VCaP (cell line): ENCODE measurements at regions not wholly inside any gene's neighbourhood (a gene's known extent, or its start where the extent isn't known, plus 50 kb on each side); places are given as distances from the start of the nearest gene placed in this dataset.

Experiments used
- H3K27ac ChIP-seq: fragments of 450-650 bp; 2 replicates; pipeline ENCODE4 v1.5.1; 2017
- TF ChIP-seq, protein P1 (sequence below): fragments of 450-650 bp; conservative IDR thresholded peaks from 2 replicates; pipeline ENCODE4 v1.5.1; 2017; ENCODE audit warnings: mild to moderate bottlenecking, moderate library complexity

DNA sequence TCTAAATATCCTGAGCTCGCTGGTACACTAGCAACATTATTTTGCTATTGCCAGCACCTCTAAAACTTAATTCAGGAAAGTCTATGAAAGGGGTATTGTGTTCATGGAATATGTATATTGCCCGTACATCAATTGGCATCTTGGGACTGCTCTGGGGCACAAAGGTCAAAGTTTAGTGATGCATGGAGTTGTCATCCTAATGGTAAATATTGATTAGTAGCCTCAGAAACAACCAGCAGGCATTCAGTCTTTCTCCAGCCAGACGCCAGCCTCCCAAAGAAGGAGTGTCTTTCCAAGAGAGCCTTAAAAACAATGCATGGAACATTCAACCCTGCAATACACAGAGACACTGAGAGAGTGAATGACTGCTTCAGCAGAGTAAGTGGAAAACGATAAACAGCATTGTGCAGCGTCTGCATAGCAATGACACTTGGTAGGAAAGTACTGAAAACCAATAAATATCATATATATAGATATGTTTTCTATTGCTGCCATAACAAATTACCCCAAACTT, 377.3 kb downstream of the SHQ1 start:
- TF ChIP-seq, protein P1, sequence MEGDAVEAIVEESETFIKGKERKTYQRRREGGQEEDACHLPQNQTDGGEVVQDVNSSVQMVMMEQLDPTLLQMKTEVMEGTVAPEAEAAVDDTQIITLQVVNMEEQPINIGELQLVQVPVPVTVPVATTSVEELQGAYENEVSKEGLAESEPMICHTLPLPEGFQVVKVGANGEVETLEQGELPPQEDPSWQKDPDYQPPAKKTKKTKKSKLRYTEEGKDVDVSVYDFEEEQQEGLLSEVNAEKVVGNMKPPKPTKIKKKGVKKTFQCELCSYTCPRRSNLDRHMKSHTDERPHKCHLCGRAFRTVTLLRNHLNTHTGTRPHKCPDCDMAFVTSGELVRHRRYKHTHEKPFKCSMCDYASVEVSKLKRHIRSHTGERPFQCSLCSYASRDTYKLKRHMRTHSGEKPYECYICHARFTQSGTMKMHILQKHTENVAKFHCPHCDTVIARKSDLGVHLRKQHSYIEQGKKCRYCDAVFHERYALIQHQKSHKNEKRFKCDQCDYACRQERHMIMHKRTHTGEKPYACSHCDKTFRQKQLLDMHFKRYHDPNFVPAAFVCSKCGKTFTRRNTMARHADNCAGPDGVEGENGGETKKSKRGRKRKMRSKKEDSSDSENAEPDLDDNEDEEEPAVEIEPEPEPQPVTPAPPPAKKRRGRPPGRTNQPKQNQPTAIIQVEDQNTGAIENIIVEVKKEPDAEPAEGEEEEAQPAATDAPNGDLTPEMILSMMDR = no peak
- no peak overlapping the region for H3K27ac ChIP-seq

DNA sequence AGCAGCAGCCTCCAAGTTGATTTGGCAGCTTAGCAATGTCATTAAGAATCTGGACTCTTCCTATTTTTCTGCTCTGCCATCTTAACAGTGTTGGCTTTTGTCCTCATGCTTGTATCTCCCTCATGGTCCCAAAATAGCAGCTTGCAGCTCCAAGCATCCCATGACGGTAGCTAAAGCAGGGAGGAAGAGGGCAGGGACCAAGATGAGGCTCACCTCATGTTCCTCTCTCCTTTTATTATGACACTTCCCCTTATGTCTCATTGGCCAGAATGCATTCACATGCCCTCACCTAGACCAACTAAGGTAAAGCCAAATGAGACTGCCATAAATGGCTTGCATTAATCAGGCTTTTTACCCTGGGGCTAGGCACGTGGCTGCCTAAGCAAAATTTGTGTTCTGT, 382.4 kb downstream of the SHQ1 start:
- TF ChIP-seq, protein P1 = no peak
- no peak overlapping the region for H3K27ac ChIP-seq

DNA sequence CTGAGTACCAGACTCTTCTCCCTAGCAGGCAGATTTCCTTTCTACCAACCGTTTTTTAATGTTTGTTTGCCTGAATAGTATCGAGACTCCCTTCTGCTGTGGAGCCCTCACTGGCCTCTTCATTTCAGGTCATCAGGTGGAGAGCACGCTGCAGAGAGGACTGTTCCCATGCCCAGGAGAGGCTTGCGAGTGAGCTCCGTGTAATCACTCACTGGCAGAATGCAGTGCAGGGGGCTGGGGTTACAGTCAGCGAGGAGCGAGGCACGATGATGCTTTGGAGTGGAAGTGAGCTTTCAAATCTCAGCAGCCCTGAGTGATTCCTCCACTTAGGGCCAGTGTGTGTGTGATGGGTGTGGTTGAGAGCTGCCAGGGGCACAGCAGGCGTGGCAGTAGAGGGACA, 385.2 kb downstream of the SHQ1 start:
- TF ChIP-seq, protein P1 = no peak
- no peak overlapping the region for H3K27ac ChIP-seq

DNA sequence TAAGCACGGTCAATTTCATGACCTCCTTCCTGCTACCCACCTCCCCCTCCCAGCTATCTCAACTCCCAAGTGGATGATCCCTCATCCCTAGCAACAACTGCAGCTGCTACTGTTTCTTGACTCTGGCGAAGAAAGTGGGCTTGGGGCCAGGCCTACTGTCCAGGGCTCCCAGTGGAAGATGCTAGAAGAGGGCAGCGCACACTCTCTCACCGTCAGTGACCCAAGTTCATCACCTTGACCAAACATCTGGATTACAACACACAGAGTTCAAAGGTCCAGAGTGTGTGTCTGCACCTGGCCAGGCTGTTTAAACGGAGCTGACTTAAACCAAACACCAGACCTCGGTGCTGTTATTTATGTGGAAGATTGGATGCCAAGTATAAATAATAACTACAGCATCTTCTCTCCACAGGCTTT, 385.6 kb downstream of the SHQ1 start:
- TF ChIP-seq, protein P1 = no peak
- H3K27ac ChIP-seq = no peak overlapping the region

DNA sequence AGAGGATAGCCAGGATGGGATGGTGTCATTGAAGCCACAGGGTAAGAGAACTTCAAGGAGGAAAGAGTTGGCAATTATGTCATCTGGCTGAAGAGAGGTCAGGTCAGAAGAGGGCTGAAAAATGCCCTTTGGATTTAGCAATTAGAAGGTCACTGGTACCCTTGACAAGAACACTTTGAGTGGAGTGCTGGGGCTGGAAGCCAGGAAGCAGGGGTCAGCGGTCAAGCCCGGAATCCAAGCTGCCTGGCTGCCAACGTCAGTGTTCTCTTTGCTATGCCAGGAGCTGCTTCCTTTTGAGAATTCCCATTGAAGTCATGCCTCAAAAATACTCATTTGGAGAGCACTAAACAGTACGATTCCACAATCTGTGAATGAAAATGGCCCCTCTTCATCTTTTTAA, 386.5 kb downstream of the SHQ1 start:
- no peak overlapping the region for H3K27ac ChIP-seq
- TF ChIP-seq, protein P1 = no peak

DNA sequence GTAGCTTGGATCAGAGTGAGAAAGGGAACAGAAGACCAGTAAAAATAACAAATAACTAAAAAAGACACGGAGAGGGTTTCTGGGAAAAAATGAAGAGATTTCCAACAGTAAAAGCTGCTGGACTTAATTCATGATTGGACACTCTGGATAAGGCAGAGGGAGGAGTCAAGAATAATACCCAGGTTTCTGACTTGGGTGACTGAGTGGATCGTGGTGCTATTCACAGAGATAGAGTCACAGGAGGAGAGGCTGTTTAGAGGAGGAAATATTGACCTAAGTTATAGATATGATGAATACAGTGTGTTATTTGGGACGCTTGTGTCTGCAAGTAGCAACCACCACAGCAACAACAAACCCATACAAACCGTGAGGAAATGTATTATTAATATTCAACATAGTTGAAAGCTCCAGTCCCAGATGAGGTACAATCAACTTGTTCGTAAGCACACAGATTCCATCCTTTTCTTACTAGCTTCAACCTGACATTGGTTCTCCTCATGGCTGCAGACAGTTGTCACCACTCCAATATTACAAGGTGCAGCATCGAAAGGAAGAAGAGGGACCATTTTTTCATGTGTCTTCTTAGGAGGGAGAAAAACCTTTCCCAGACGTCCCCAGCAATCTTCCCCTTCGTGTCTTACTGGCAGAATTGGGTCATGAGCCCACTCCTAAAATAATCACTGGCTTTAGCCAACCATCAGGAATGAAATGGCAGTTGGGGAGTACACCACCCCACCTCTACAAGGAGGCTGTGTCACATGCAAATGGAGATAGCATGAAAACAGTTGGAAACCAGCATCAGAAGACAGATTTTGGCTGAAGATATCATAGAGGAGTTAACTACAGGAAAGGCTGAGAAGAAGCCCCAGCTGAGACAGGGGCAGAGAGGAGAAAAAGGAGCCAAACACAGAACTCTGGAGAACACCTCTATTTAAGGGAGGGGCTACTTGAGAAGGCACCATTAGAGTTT, 387.8 kb downstream of the SHQ1 start:
- H3K27ac ChIP-seq = no peak overlapping the region
- TF ChIP-seq, protein P1 = no peak

DNA sequence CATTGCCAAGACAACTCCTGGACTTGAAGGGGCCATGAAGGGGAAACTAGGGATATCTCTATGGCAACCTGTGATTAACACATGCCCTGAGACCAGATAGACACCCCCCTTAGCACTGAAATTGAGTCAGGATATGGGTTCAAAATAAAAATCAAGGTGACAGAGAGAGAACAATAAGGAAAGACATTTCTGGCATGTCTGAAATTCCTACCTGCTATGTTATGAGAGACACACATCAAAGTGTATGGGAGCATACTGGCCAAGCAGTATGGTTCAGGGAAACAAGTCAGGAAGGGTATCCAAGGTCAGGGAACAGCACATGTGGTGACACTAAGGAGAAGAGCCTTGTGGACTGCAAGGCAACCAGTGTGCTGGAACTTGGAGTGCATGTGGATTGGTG, 388.7 kb downstream of the SHQ1 start:
- TF ChIP-seq, protein P1 = no peak
- no peak overlapping the region for H3K27ac ChIP-seq
